ENCODE measurements at regions not wholly inside any gene's neighbourhood (a gene's known extent, or its start where the extent isn't known, plus 50 kb on each side); places are given as distances from the start of the nearest gene placed in this dataset.

GRCh38 chr9:129383019-129383560 lies 205.0 kb upstream of the IER5L start:
- TF ChIP-seq CTCF (IDR thresholded peaks at IDR 0.05): no peak
- no peak for TF ChIP-seq ZFX (IDR thresholded peaks at IDR 0.05; ENCODE audit: borderline replicate concordance)

All from 22Rv1 (cell line).